Fibroblast of mammary gland (primary cell): ENCODE measurements at regions not wholly inside any gene's neighbourhood (a gene's known extent, or its start where the extent isn't known, plus 50 kb on each side); places are given as distances from the start of the nearest gene placed in this dataset.
A peak's percentile ranks its signal among the peaks of the same experiment; 100 is the strongest.
"Not testable (repeated sequence)": the region's sequence is repeated elsewhere in the genome, so short reads cannot be mapped to it uniquely, and the experiment has no call there.

Experiments
- DNase-seq: peaks from one replicate; pipeline ENCODE4 v3.0.0-alpha.2; 2010; ENCODE audit warnings: low read depth
- H3K4me3 ChIP-seq: 2 replicates; pipeline ENCODE4 v1.5.1; 2011; ENCODE audit warnings: low read depth, mild to moderate bottlenecking, low read length, moderate library complexity; ENCODE audit not compliant: control insufficient read depth
- CTCF ChIP-seq: conservative IDR thresholded peaks from 2 replicates; pipeline ENCODE4 v1.5.1; 2011; ENCODE audit warnings: low read depth, low read length, inconsistent platforms; ENCODE audit not compliant: control insufficient read depth, insufficient read depth

GRCh38 chr1:166395729-166396128 is 228.9 kb upstream of the FAM78B start:
- no peak for DNase-seq
- no peak for TF ChIP-seq CTCF
- H3K4me3 ChIP-seq, result no peak overlapping the region

GRCh38 chr1:166409253-166410082 is 242.7 kb upstream of the FAM78B start:
- not testable (repeated sequence) for H3K4me3 ChIP-seq, DNase-seq

GRCh38 chr1:166410083-166410385 is 243.2 kb upstream of the FAM78B start:
- no peak for DNase-seq
- TF ChIP-seq CTCF, result no peak
- H3K4me3 ChIP-seq, result no peak overlapping the region

GRCh38 chr1:166416831-166417230 is 250.0 kb upstream of the FAM78B start:
- not testable (repeated sequence) for H3K4me3 ChIP-seq, DNase-seq

- H3K4me3 ChIP-seq, result no peak overlapping the region
Observed at GRCh38 chr1:166418344-166418933, 251.6 kb upstream of the FAM78B start.

GRCh38 chr1:166422586-166422985 is 255.8 kb upstream of the FAM78B start:
- not testable (repeated sequence) for H3K4me3 ChIP-seq, DNase-seq

More at GRCh38 chr1:166418344-166418933, 251.6 kb upstream of the FAM78B start:
- DNase-seq, result no peak
- no peak for TF ChIP-seq CTCF

GRCh38 chr1:166432655-166433054 is 265.9 kb upstream of the FAM78B start:
- no peak overlapping the region for H3K4me3 ChIP-seq
- TF ChIP-seq CTCF, result no peak
- DNase-seq, result no peak

- DNase-seq, result peak; percentile 5
- H3K4me3 ChIP-seq, result not testable (repeated sequence)
Observed at GRCh38 chr1:166433404-166434304, 266.9 kb upstream of the FAM78B start.
